WTC11 (cell line): ENCODE measurements at regions not wholly inside any gene's neighbourhood (a gene's known extent, or its start where the extent isn't known, plus 50 kb on each side); places are given as distances from the start of the nearest gene placed in this dataset.

Source experiments
- ATAC-seq: fragments of 200-7000 bp; cut with Tn5 transposase; 2 replicates; pipeline ENCODE4 v1.10.0; 2021; ENCODE audit warnings: mild to moderate bottlenecking, moderate library complexity
- CTCF ChIA-PET: fragments of 300-600 bp; sonication (Branson Sonifier 250); formaldehyde crosslinking; loops from one replicate; lab custom pipeline; 2021; ENCODE audit warnings: antibody characterized with exemption; lab: Charles Lee
- POLR2A ChIA-PET: fragments of 350-600 bp; sonication (Branson Sonifier 250); formaldehyde crosslinking; loops from one replicate; lab custom pipeline; 2021; ENCODE audit warnings: antibody characterized with exemption; lab: Charles Lee
- DNase-seq: peaks from one replicate; pipeline ENCODE4 v3.0.0; 2021; ENCODE audit warnings: low spot score
- H3K27ac Mint-ChIP-seq: 2 replicates; pipeline ENCODE4 v1.8.0; 2021; ENCODE audit warnings: mixed read lengths
- H3K27me3 Mint-ChIP-seq: 2 replicates; pipeline ENCODE4 v1.8.0; 2021; ENCODE audit warnings: low read depth, mild to moderate bottlenecking, moderate library complexity, mixed read lengths
- H3K36me3 Mint-ChIP-seq: 2 replicates; pipeline ENCODE4 v1.8.0; 2021; ENCODE audit warnings: mixed read lengths
- H3K4me1 Mint-ChIP-seq: 2 replicates; pipeline ENCODE4 v1.8.0; 2022; ENCODE audit warnings: mixed read lengths
- H3K4me3 Mint-ChIP-seq: 2 replicates; pipeline ENCODE4 v1.8.0; 2021; ENCODE audit warnings: mild to moderate bottlenecking, moderate library complexity, mixed read lengths
- H3K9me3 Mint-ChIP-seq: 2 replicates; pipeline ENCODE4 v1.8.0; 2021; ENCODE audit warnings: mixed read lengths
- GABPB1 ChIP-seq: sonication (generic); formaldehyde crosslinking; IDR thresholded peaks from 2 replicates; pipeline ENCODE4 v1.8.1; 2023; ENCODE audit warnings: mild to moderate bottlenecking, missing genetic modification reagents
- IRF2 ChIP-seq: sonication (generic); formaldehyde crosslinking; IDR thresholded peaks from 2 replicates; pipeline ENCODE4 v1.8.0; 2022; ENCODE audit warnings: low read depth, missing genetic modification reagents, borderline replicate concordance
- JUN ChIP-seq: sonication (generic); formaldehyde crosslinking; IDR thresholded peaks from 2 replicates; pipeline ENCODE4 v1.8.0; 2023; ENCODE audit warnings: mild to moderate bottlenecking, missing genetic modification reagents
- MYBL2 ChIP-seq: sonication (generic); formaldehyde crosslinking; IDR thresholded peaks from 2 replicates; pipeline ENCODE4 v1.8.1; 2023; ENCODE audit warnings: mild to moderate bottlenecking, moderate library complexity, missing genetic modification reagents
- NFE2L1 ChIP-seq: sonication (generic); formaldehyde crosslinking; IDR thresholded peaks from 2 replicates; pipeline ENCODE4 v1.8.1; 2023; ENCODE audit warnings: missing genetic modification reagents
- NR3C1 ChIP-seq: sonication (generic); formaldehyde crosslinking; conservative IDR thresholded peaks from 2 replicates; pipeline ENCODE4 v1.8.1; 2023; ENCODE audit warnings: low read depth, mild to moderate bottlenecking, missing genetic modification reagents
- RELA ChIP-seq: sonication (generic); formaldehyde crosslinking; IDR thresholded peaks from 2 replicates; pipeline ENCODE4 v1.8.1; 2022; ENCODE audit warnings: missing genetic modification reagents, mild to moderate bottlenecking, borderline replicate concordance
- RORB ChIP-seq: fragments of 250-450 bp; sonication (Bioruptor Pico); IDR thresholded peaks from 2 replicates; pipeline ENCODE4 v1.9.0; 2021; ENCODE audit warnings: mild to moderate bottlenecking
- SMAD3 ChIP-seq: sonication (generic); formaldehyde crosslinking; IDR thresholded peaks from 2 replicates; pipeline ENCODE4 v1.8.0; 2022; ENCODE audit warnings: missing genetic modification reagents, mild to moderate bottlenecking, borderline replicate concordance
- SMAD4 ChIP-seq: sonication (generic); formaldehyde crosslinking; IDR thresholded peaks from 2 replicates; pipeline ENCODE4 v1.8.0; 2022; ENCODE audit warnings: mild to moderate bottlenecking, missing genetic modification reagents
- TCF7 ChIP-seq: sonication (generic); formaldehyde crosslinking; IDR thresholded peaks from 2 replicates; pipeline ENCODE4 v1.8.0; 2022; ENCODE audit warnings: mild to moderate bottlenecking, low read depth, missing genetic modification reagents, moderate library complexity
- TEAD4 ChIP-seq: sonication (generic); formaldehyde crosslinking; IDR thresholded peaks from 2 replicates; pipeline ENCODE4 v1.8.0; 2022; ENCODE audit warnings: mild to moderate bottlenecking, missing genetic modification reagents
- ZNF232 ChIP-seq: sonication (generic); formaldehyde crosslinking; IDR thresholded peaks from 2 replicates; pipeline ENCODE4 v1.8.0; 2022; ENCODE audit warnings: mild to moderate bottlenecking, missing genetic modification reagents
- ZNF263 ChIP-seq: sonication (generic); formaldehyde crosslinking; IDR thresholded peaks from 2 replicates; pipeline ENCODE4 v1.8.1; 2022; ENCODE audit warnings: low read depth, mild to moderate bottlenecking, moderate library complexity, missing genetic modification reagents
- ZNF396 ChIP-seq: fragments of 250-450 bp; sonication (Bioruptor Pico); IDR thresholded peaks from 2 replicates; pipeline ENCODE4 v1.8.0; 2021; ENCODE audit warnings: mild to moderate bottlenecking, moderate library complexity, borderline replicate concordance
- TF ChIP-seq, protein P1 (sequence below): sonication (generic); formaldehyde crosslinking; IDR thresholded peaks from 2 replicates; pipeline ENCODE4 v1.8.0; 2023; ENCODE audit warnings: missing genetic modification reagents
- TF ChIP-seq, protein P2 (sequence below): sonication (generic); formaldehyde crosslinking; IDR thresholded peaks from 2 replicates; pipeline ENCODE4 v1.8.0; 2022; ENCODE audit warnings: missing genetic modification reagents
- TF ChIP-seq, protein P3 (sequence below): fragments of 250-450 bp; sonication (Bioruptor Pico); IDR thresholded peaks from 2 replicates; pipeline ENCODE4 v2.1.2; 2022; ENCODE audit warnings: mild to moderate bottlenecking, moderate library complexity
- TF ChIP-seq, protein P4 (sequence below): sonication (generic); formaldehyde crosslinking; IDR thresholded peaks from 2 replicates; pipeline ENCODE4 v1.8.1; 2023; ENCODE audit warnings: mild to moderate bottlenecking, missing genetic modification reagents, moderate library complexity
- TF ChIP-seq, protein P5 (sequence below): sonication (generic); formaldehyde crosslinking; IDR thresholded peaks from 2 replicates; pipeline ENCODE4 v1.8.0; 2022; ENCODE audit warnings: mild to moderate bottlenecking, missing genetic modification reagents
- TF ChIP-seq, protein P6 (sequence below): sonication (generic); formaldehyde crosslinking; IDR thresholded peaks from 2 replicates; pipeline ENCODE4 v1.8.1; 2022; ENCODE audit warnings: missing genetic modification reagents, borderline replicate concordance
- TF ChIP-seq, protein P7 (sequence below): fragments of 250-450 bp; sonication (Bioruptor Pico); IDR thresholded peaks from 2 replicates; pipeline ENCODE4 v1.9.0; 2021; ENCODE audit warnings: moderate library complexity, mild to moderate bottlenecking, inconsistent platforms, borderline replicate concordance

DNA sequence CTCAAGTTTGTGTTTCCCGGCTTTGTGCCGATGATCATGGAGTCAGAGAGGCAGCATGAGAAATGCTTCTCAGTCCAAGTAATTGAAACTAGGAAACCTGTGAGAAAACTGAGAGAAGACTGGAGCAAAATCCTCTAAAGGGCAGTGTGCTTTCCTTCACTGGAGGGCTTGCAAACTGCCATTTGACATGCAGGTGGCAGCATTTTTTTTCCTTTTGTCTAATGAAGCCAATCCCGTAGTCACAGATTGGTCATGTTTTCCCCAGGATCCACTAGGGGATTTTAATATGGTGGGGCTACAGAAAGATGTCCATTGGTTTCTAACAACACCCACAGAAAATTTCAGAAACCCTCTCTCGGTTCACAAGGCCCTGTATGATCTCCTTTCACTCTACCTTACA lies 117.4 kb upstream of the NUDT10 start (continued):
- TF ChIP-seq ZNF396 (CRISPR knock-in tag) (no peak), TEAD4 (CRISPR knock-in tag) (no peak), NR3C1 (CRISPR knock-in tag) (no peak)
- TF ChIP-seq, protein P1, sequence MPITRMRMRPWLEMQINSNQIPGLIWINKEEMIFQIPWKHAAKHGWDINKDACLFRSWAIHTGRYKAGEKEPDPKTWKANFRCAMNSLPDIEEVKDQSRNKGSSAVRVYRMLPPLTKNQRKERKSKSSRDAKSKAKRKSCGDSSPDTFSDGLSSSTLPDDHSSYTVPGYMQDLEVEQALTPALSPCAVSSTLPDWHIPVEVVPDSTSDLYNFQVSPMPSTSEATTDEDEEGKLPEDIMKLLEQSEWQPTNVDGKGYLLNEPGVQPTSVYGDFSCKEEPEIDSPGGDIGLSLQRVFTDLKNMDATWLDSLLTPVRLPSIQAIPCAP (CRISPR knock-in tag) = no peak
- TF ChIP-seq, protein P2, sequence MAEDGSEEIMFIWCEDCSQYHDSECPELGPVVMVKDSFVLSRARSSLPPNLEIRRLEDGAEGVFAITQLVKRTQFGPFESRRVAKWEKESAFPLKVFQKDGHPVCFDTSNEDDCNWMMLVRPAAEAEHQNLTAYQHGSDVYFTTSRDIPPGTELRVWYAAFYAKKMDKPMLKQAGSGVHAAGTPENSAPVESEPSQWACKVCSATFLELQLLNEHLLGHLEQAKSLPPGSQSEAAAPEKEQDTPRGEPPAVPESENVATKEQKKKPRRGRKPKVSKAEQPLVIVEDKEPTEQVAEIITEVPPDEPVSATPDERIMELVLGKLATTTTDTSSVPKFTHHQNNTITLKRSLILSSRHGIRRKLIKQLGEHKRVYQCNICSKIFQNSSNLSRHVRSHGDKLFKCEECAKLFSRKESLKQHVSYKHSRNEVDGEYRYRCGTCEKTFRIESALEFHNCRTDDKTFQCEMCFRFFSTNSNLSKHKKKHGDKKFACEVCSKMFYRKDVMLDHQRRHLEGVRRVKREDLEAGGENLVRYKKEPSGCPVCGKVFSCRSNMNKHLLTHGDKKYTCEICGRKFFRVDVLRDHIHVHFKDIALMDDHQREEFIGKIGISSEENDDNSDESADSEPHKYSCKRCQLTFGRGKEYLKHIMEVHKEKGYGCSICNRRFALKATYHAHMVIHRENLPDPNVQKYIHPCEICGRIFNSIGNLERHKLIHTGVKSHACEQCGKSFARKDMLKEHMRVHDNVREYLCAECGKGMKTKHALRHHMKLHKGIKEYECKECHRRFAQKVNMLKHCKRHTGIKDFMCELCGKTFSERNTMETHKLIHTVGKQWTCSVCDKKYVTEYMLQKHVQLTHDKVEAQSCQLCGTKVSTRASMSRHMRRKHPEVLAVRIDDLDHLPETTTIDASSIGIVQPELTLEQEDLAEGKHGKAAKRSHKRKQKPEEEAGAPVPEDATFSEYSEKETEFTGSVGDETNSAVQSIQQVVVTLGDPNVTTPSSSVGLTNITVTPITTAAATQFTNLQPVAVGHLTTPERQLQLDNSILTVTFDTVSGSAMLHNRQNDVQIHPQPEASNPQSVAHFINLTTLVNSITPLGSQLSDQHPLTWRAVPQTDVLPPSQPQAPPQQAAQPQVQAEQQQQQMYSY (CRISPR knock-in tag) = no peak
- TF ChIP-seq, protein P3, sequence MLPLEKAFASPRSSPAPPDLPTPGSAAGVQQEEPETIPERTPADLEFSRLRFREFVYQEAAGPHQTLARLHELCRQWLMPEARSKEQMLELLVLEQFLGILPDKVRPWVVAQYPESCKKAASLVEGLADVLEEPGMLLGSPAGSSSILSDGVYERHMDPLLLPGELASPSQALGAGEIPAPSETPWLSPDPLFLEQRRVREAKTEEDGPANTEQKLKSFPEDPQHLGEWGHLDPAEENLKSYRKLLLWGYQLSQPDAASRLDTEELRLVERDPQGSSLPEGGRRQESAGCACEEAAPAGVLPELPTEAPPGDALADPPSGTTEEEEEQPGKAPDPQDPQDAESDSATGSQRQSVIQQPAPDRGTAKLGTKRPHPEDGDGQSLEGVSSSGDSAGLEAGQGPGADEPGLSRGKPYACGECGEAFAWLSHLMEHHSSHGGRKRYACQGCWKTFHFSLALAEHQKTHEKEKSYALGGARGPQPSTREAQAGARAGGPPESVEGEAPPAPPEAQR (CRISPR knock-in tag) = no peak
- TF ChIP-seq, protein P4, sequence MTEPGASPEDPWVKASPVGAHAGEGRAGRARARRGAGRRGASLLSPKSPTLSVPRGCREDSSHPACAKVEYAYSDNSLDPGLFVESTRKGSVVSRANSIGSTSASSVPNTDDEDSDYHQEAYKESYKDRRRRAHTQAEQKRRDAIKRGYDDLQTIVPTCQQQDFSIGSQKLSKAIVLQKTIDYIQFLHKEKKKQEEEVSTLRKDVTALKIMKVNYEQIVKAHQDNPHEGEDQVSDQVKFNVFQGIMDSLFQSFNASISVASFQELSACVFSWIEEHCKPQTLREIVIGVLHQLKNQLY (CRISPR knock-in tag) = no peak

DNA sequence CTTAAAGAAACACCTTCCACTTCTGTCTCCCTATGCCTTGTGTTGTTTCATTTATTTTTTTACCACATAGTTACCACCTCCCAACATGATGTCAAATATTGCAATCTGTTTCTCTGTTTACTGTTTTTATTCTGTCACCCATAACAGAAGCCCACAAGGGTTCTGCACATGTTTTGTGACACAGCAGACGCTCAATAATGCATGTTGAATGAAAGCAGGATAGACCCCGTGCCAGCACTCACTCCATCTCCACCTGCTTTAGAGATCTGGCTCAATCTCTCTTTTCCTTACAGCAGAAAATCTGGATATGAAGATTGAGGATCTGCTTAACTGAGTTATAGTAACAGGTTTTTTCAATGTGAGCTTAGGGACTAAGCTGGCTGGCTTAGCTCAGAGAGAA lies 116.8 kb upstream of the NUDT10 start:
- H3K27me3 Mint-ChIP-seq = no peaks in the 10 kb centered on the region
- no peak overlapping the region for H3K27ac Mint-ChIP-seq
- no peaks in the 10 kb centered on the region for H3K9me3 Mint-ChIP-seq
- POLR2A ChIA-PET = no interaction called here
- TF ChIP-seq, protein P5, sequence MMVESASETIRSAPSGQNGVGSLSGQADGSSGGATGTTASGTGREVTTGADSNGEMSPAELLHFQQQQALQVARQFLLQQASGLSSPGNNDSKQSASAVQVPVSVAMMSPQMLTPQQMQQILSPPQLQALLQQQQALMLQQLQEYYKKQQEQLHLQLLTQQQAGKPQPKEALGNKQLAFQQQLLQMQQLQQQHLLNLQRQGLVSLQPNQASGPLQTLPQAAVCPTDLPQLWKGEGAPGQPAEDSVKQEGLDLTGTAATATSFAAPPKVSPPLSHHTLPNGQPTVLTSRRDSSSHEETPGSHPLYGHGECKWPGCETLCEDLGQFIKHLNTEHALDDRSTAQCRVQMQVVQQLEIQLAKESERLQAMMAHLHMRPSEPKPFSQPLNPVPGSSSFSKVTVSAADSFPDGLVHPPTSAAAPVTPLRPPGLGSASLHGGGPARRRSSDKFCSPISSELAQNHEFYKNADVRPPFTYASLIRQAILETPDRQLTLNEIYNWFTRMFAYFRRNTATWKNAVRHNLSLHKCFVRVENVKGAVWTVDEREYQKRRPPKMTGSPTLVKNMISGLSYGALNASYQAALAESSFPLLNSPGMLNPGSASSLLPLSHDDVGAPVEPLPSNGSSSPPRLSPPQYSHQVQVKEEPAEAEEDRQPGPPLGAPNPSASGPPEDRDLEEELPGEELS (CRISPR knock-in tag) = no peak
- TF ChIP-seq SMAD4 (CRISPR knock-in tag) (no peak), ZNF263 (CRISPR knock-in tag) (no peak), JUN (no peak), ZNF232 (no peak), ZNF396 (CRISPR knock-in tag) (no peak)
- TF ChIP-seq, protein P6, sequence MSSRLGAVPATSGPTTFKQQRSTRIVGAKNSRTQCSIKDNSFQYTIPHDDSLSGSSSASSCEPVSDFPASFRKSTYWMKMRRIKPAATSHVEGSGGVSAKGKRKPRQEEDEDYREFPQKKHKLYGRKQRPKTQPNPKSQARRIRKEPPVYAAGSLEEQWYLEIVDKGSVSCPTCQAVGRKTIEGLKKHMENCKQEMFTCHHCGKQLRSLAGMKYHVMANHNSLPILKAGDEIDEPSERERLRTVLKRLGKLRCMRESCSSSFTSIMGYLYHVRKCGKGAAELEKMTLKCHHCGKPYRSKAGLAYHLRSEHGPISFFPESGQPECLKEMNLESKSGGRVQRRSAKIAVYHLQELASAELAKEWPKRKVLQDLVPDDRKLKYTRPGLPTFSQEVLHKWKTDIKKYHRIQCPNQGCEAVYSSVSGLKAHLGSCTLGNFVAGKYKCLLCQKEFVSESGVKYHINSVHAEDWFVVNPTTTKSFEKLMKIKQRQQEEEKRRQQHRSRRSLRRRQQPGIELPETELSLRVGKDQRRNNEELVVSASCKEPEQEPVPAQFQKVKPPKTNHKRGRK (CRISPR knock-in tag) = no peak
- TF ChIP-seq, all 79 proteins: peak for 0
- peaks cover 4% of the 10 kb centered on the region for H3K4me1 Mint-ChIP-seq
- no peak for DNase-seq
- no peak overlapping the region for H3K4me3 Mint-ChIP-seq
- CTCF ChIA-PET = no interaction called here
- no peak for ATAC-seq
- no peaks in the 10 kb centered on the region for H3K36me3 Mint-ChIP-seq

DNA sequence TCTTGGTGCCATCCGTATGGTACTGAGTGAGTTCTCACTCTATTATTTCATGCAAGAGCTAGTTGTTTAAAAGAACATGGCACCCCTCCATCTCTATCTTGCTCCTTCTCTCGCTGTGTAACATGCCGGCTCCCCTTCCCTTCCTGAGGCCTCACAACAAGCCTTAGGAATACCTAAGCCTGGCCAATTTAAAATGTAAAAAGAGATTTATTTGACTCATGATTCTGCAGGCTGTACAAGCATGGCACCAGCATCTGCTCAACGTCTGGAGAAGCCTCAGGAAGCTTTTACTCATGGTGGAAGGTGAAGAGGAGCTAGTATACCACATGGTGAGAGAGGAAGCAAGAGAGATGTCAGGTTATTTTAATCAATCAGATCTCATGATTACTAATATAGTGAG lies 90.4 kb upstream of the NUDT10 start:
- H3K27ac Mint-ChIP-seq = no peak overlapping the region
- POLR2A ChIA-PET = no interaction called here
- peaks cover 9% of the 10 kb centered on the region; the same call in 1 of the 2 replicates for H3K36me3 Mint-ChIP-seq
- no peaks in the 10 kb centered on the region for H3K27me3 Mint-ChIP-seq
- DNase-seq (no peak), ATAC-seq (no peak)
- TF ChIP-seq RORB (CRISPR knock-in tag) = no peak
- no peak for TF ChIP-seq RELA
- TF ChIP-seq, protein P7, sequence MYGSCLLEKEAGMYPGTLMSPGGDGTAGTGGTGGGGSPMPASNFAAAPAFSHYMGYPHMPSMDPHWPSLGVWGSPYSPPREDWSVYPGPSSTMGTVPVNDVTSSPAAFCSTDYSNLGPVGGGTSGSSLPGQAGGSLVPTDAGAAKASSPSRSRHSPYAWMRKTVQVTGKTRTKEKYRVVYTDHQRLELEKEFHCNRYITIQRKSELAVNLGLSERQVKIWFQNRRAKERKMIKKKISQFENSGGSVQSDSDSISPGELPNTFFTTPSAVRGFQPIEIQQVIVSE = no peak
- no peak for TF ChIP-seq SMAD3
- TF ChIP-seq NFE2L1 (CRISPR knock-in tag) = no peak
- TF ChIP-seq TCF7 (CRISPR knock-in tag) = no peak
- no peak for TF ChIP-seq MYBL2 (CRISPR knock-in tag)
- TF ChIP-seq GABPB1 = no peak
- TF ChIP-seq, protein P3 (CRISPR knock-in tag) = no peak
- TF ChIP-seq IRF2 (CRISPR knock-in tag) = no peak
- no peak for TF ChIP-seq ZNF263 (CRISPR knock-in tag)
- no peak overlapping the region for H3K4me3 Mint-ChIP-seq
- CTCF ChIA-PET = no interaction called here
- H3K4me1 Mint-ChIP-seq = no peaks in the 10 kb centered on the region
- H3K9me3 Mint-ChIP-seq = peaks cover 26% of the 10 kb centered on the region
